K562 (cell line): ENCODE measurements at regions not wholly inside any gene's neighbourhood (a gene's known extent, or its start where the extent isn't known, plus 50 kb on each side); places are given as distances from the start of the nearest gene placed in this dataset.
"Not testable (repeated sequence)": the region's sequence is repeated elsewhere in the genome, so short reads cannot be mapped to it uniquely, and the experiment has no call there.

Experiments
- ATAC-seq: fragments of 200-7000 bp; cut with Tn5 transposase; 3 replicates; pipeline ENCODE4 v1.9.1; 2020; ENCODE audit warnings: moderate library complexity
- BruUV-seq: library from RNA; stranded (reverse); fragments of 400-500 nt; replicated peaks from 2 replicates; lab custom pipeline; 2021; lab: Mats Ljungman, UMichigan
- CTCF ChIA-PET: fragments of 300-600 bp; formaldehyde crosslinking; extraction: SDS; loops from one replicate; lab custom pipeline; 2021; ENCODE audit warnings: low intra/inter-chr PET ratio; lab: Yijun Ruan, JAX
- POLR2A ChIA-PET: fragments of 300-600, 350-650 bp; sonication (Branson Sonifier 250); formaldehyde crosslinking; extraction: SDS; loops from one replicate; lab custom pipeline; 2021; ENCODE audit warnings: antibody characterized with exemption, inconsistent platforms; lab: Yijun Ruan, JAX
- DNase-seq, 4 experiments: peaks; one replicate each; pipeline versions ENCODE4 v3.0.0 to v3.0.0-alpha.2; 2011 to 2018; ENCODE audit warnings: low spot score in 3 of 4, mixed read lengths in 3 of 4; ENCODE audit errors: extremely low read depth in 1 of 4
- FAIRE-seq: peaks from 2 replicates; lab custom pipeline; 2011; peaks lifted over from hg19 to GRCh38; lab: Jason Lieb, UNC
- H2AFZ ChIP-seq: 2 replicates; pipeline ENCODE4 v1.6.0; 2011; ENCODE audit warnings: low read depth, low read length, control low read depth, inconsistent platforms
- H3K27ac ChIP-seq: fragments of 200-600 bp; 3 replicates; pipeline ENCODE4 v1.8.0; 2011; ENCODE audit warnings: low read depth, mild to moderate bottlenecking, control low read depth, inconsistent platforms, low read length, moderate library complexity, mixed read lengths; ENCODE audit errors: extremely low read depth
- H3K27me3 ChIP-seq, 2 experiments: fragments of 300-600 bp in 1 of 2; 2 replicates in 1 of 2; 3 replicates in 1 of 2; pipeline versions ENCODE4 v1.6.0 to v1.8.0; 2011; ENCODE audit warnings: inconsistent platforms in 2 of 2, low read length in 2 of 2, mild to moderate bottlenecking in 1 of 2, mixed read lengths in 1 of 2, moderate library complexity in 1 of 2; ENCODE audit not compliant: control insufficient read depth in 2 of 2, insufficient read depth in 2 of 2
- H3K36me3 ChIP-seq: fragments of 300-600 bp; 3 replicates; pipeline ENCODE4 v1.8.0; 2011; ENCODE audit warnings: mild to moderate bottlenecking, low read length, inconsistent platforms; ENCODE audit not compliant: control insufficient read depth, insufficient read depth
- H3K4me1 ChIP-seq, 2 experiments: fragments of 200-600 bp in 1 of 2; replicated peaks in 1 of 2; 2 replicates in 1 of 2; 3 replicates in 1 of 2; pipeline versions ENCODE4 v1.5.1 to v1.8.0; 2011; ENCODE audit warnings: inconsistent platforms in 2 of 2, low read length in 2 of 2, mild to moderate bottlenecking in 1 of 2, mixed read lengths in 1 of 2, moderate library complexity in 1 of 2; ENCODE audit not compliant: control insufficient read depth in 2 of 2, insufficient read depth in 2 of 2
- H3K4me2 ChIP-seq: 2 replicates; pipeline ENCODE4 v1.6.1; 2011; ENCODE audit warnings: low read length, control low read depth, inconsistent platforms, mixed read lengths; ENCODE audit not compliant: insufficient read depth
- H3K4me3 ChIP-seq: fragments of 200-600 bp; sonication (generic), shearing (Covaris generic); 2 replicates; pipeline ENCODE4 v1.5.1; 2016; ENCODE audit warnings: control low read depth, inconsistent platforms
- H3K79me2 ChIP-seq: fragments of 200-600 bp; 3 replicates; pipeline ENCODE4 v1.8.0; 2011; ENCODE audit warnings: low read length, inconsistent platforms; ENCODE audit not compliant: control insufficient read depth, insufficient read depth
- H3K9ac ChIP-seq, 2 experiments: 2 replicates each; pipeline versions ENCODE4 v1.6.0 to v1.6.1; 2011; ENCODE audit warnings: low read depth in 2 of 2, low read length in 2 of 2, control low read depth in 1 of 2, inconsistent platforms in 1 of 2, mild to moderate bottlenecking in 1 of 2, mixed read lengths in 1 of 2; ENCODE audit not compliant: insufficient read depth in 1 of 2
- H3K9me1 ChIP-seq: one replicate; pipeline ENCODE4 v1.6.0; 2011; ENCODE audit warnings: inconsistent platforms, mild to moderate bottlenecking, low read length, moderate library complexity; ENCODE audit not compliant: control insufficient read depth, insufficient read depth
- H3K9me3 ChIP-seq: replicated peaks from 2 replicates; pipeline ENCODE4 v1.5.1; 2011; ENCODE audit warnings: low read depth, low read length, inconsistent platforms; ENCODE audit not compliant: control insufficient read depth, insufficient read depth
- H4K20me1 ChIP-seq: replicated peaks from 2 replicates; pipeline ENCODE4 v1.6.1; 2011; ENCODE audit warnings: low read length, inconsistent platforms, mixed read lengths; ENCODE audit not compliant: control insufficient read depth, insufficient read depth
- ARID1B ChIP-seq: fragments of 450-650 bp; IDR thresholded peaks from 2 replicates; pipeline ENCODE4 v1.6.1; 2016; ENCODE audit warnings: antibody characterized with exemption, mild to moderate bottlenecking, inconsistent platforms
- EHMT2 ChIP-seq: fragments of 450-650 bp; IDR thresholded peaks from 2 replicates; pipeline ENCODE4 v1.6.1; 2018; ENCODE audit warnings: antibody characterized with exemption
- GTF2F1 ChIP-seq: IDR thresholded peaks from 2 replicates; pipeline ENCODE4 v1.6.1; 2011; ENCODE audit warnings: low read depth, low read length, improper control_type of control experiment
- HOMEZ ChIP-seq: fragments of 250-450 bp; sonication (Bioruptor Pico); IDR thresholded peaks from 2 replicates; pipeline ENCODE4 v1.4.0; 2020; ENCODE audit warnings: mild to moderate bottlenecking, moderate library complexity
- NCOA2 ChIP-seq, 2 experiments: fragments of 450-650 bp; IDR thresholded peaks; 2 replicates each; pipeline ENCODE4 v1.6.1; 2018; ENCODE audit warnings: mild to moderate bottlenecking in 2 of 2, moderate library complexity in 1 of 2; ENCODE audit not compliant: partially characterized antibody in 2 of 2
- NR2F6 ChIP-seq: fragments of 450-650 bp; formaldehyde crosslinking; IDR thresholded peaks from 2 replicates; pipeline ENCODE4 v1.4.0; 2020; ENCODE audit warnings: mild to moderate bottlenecking
- POLR2AphosphoS2 ChIP-seq: IDR thresholded peaks from 2 replicates; pipeline ENCODE4 v1.6.1; 2012; ENCODE audit warnings: low read length, improper control_type of control experiment
- RBFOX2 ChIP-seq: fragments of 200-400 bp; formaldehyde crosslinking; IDR thresholded peaks from 2 replicates; pipeline ENCODE4 v1.6.1; 2017; ENCODE audit warnings: low read depth, mild to moderate bottlenecking, low read length, moderate library complexity
- RFX1 ChIP-seq: fragments of 450-650 bp; IDR thresholded peaks from 2 replicates; pipeline ENCODE4 v1.6.1; 2016; ENCODE audit warnings: mild to moderate bottlenecking, moderate library complexity
- TGIF2 ChIP-seq: sonication (generic); formaldehyde crosslinking; IDR thresholded peaks from 2 replicates; pipeline ENCODE4 v1.8.1; 2022; ENCODE audit warnings: mild to moderate bottlenecking, missing genetic modification reagents, moderate library complexity
- ZC3H11A ChIP-seq: IDR thresholded peaks from 2 replicates; pipeline ENCODE4 v1.6.1; 2012; ENCODE audit warnings: low read depth, low read length, improper control_type of control experiment
- ZFP91 ChIP-seq: sonication (generic); formaldehyde crosslinking; IDR thresholded peaks from 2 replicates; pipeline ENCODE4 v1.8.0; 2022; ENCODE audit warnings: mild to moderate bottlenecking, missing genetic modification reagents
- ZNF408 ChIP-seq: fragments of 250-450 bp; sonication (Bioruptor Pico); IDR thresholded peaks from 2 replicates; pipeline ENCODE4 v1.4.0; 2020; ENCODE audit warnings: low read depth, mild to moderate bottlenecking, moderate library complexity
- ZSCAN32 ChIP-seq: fragments of 450-650 bp; formaldehyde crosslinking; IDR thresholded peaks from 2 replicates; pipeline ENCODE4 v1.4.0; 2020; ENCODE audit warnings: mild to moderate bottlenecking, moderate library complexity
- WGBS: fragments of 100-300 bp; shearing (Covaris generic); methylation state at CpG from one replicate; pipeline ENCODE4 v1.1.6; 2016; ENCODE audit warnings: low coverage, mixed read lengths; ENCODE audit not compliant: insufficient coverage; ENCODE audit errors: missing lambda C conversion rate; 5-methylcytosine and 5-hydroxymethylcytosine counted together
- in situ Hi-C: fragments of 300-500 bp; cut with MboI; formaldehyde crosslinking; loops from 4 replicates; pipeline ENCODE4 v1.15.0; 2018; ENCODE audit warnings: inconsistent platforms, mixed read lengths
- intact Hi-C: fragments of 100-400 bp; cut with micrococcal nuclease; formaldehyde crosslinking; loops from 2 replicates; pipeline ENCODE4 v1.14.2; 2022

DNA sequence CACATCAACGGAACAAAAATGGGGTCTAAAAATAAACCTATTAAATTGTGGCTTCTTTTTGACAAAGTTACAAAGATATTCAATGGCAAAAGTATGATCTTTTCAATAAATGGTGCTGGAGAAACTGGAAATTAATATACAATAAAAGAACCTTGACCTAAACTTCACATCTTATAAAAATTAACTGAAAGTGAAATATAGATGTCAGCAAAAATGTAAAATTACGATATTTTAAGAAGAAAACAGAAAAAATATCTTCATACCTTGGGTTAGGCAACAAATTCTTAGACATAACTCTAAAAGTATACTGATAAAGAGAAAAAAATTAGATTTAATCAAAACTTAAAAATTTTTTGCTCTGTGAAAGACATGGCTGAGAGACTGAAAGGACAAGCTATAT, 1909.5 kb upstream of the CDH9 start (continued):
- TF ChIP-seq ZFP91 (no peak), ZNF408 (CRISPR knock-in tag) (no peak)

GRCh38 chr5:28945859-28946258, 1907.5 kb upstream of the CDH9 start:
- ChIA-PET POLR2A (no interaction called here), CTCF (no interaction called here)
- Histone ChIP-seq H3K4me1 (no peaks in the 10 kb centered on the region), H4K20me1 (no peaks in the 10 kb centered on the region), H3K9me1 (no peaks in the 10 kb centered on the region), H3K4me3 (no peak overlapping the region), H3K27me3 (no peaks in the 10 kb centered on the region), H3K79me2 (0 out of 3 replicates have a peak, but pooled peaks cover 2% of the 10 kb centered on the region), H2AFZ (no peak overlapping the region), H3K27ac (no peak overlapping the region), H3K9ac (no peak overlapping the region), H3K4me2 (no peak overlapping the region), H3K36me3 (no peaks in the 10 kb centered on the region), H3K9me3 (no peaks in the 10 kb centered on the region)
- in situ Hi-C loops (no loop called here), intact Hi-C loops (no loop called here)
- DNase-seq (no peak), ATAC-seq (no peak), FAIRE-seq (no peak)
- TF ChIP-seq GTF2F1 (no peak), RBFOX2 (no peak), ZSCAN32 (CRISPR knock-in tag) (no peak), EHMT2 (no peak), ZC3H11A (no peak), POLR2AphosphoS2 (no peak), ARID1B (no peak), NR2F6 (CRISPR knock-in tag) (no peak), NCOA2 (IDR thresholded peaks at IDR 0.05; ENCODE audit: partially characterized antibody in 2 of 2) (no peak), TGIF2 (CRISPR knock-in tag) (no peak), RFX1 (no peak), HOMEZ (CRISPR knock-in tag) (no peak)
- no TSS peak for BruUV-seq

DNA sequence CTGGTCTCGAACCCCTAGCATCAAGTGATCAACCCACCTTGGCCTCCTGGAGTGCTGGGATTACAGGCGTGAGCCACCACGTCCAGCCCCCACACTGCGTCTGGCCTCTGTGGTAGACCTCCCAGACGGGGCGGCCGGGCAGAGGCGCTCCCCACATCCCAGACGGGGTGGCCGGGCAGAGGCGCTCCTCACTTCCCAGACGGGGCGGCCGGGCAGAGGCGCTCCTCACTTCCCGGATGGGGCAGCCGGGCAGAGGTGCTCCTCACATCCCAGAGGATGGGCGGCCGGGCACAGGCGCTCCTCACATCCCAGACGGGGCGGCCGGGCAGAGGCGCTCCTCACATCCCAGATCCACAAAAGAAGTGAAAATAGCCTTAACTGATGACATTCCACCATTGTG, 1891.0 kb upstream of the CDH9 start:
- H3K79me2 ChIP-seq, FAIRE-seq, ATAC-seq, H3K36me3 ChIP-seq, POLR2A ChIA-PET, H3K9me1 ChIP-seq, H3K27ac ChIP-seq, H3K27me3 ChIP-seq, H3K9ac ChIP-seq, H3K4me1 ChIP-seq, H3K9me3 ChIP-seq, DNase-seq, BruUV-seq, H2AFZ ChIP-seq, H3K4me2 ChIP-seq, H3K4me3 ChIP-seq, intact Hi-C loops, in situ Hi-C loops, H4K20me1 ChIP-seq: not testable (repeated sequence)
- 61% methylated on average over 6 of the region's 24 CpGs for WGBS
- CTCF ChIA-PET, result interaction anchor here (0.6 kb wide), 1 partner anchor 36 kb away, joined by 3 read pairs; no protein-coding TSS in a partner anchor
